Keratinocyte (primary cell): ENCODE measurements at regions not wholly inside any gene's neighbourhood (a gene's known extent, or its start where the extent isn't known, plus 50 kb on each side); places are given as distances from the start of the nearest gene placed in this dataset.

Source experiments
- DNase-seq: peaks from one replicate; pipeline ENCODE4 v3.0.0-alpha.2; 2011; ENCODE audit warnings: low read depth, missing footprints, low spot score
- FAIRE-seq: peaks from 2 replicates; lab custom pipeline; 2011; peaks lifted over from hg19 to GRCh38; lab: Jason Lieb, UNC
- H2AFZ ChIP-seq: 2 replicates; pipeline ENCODE4 v1.6.0; 2012; ENCODE audit warnings: low read length, control low read depth, inconsistent platforms; ENCODE audit not compliant: control insufficient read depth
- H3K27ac ChIP-seq: 2 replicates; pipeline ENCODE4 v1.5.1; 2011; ENCODE audit warnings: low read length; ENCODE audit not compliant: control insufficient read depth, insufficient read depth
- H3K27me3 ChIP-seq: 3 replicates; pipeline ENCODE4 v1.6.0; 2011; ENCODE audit warnings: low read length; ENCODE audit not compliant: control insufficient read depth, insufficient read depth; ENCODE audit errors: extremely low read depth
- H3K36me3 ChIP-seq, 2 experiments: 2 replicates in 1 of 2; 3 replicates in 1 of 2; pipeline ENCODE4 v1.5.1; 2011; ENCODE audit warnings: low read length in 2 of 2, mild to moderate bottlenecking in 1 of 2; ENCODE audit not compliant: control insufficient read depth in 2 of 2, insufficient read depth in 2 of 2; ENCODE audit errors: extremely low read depth in 1 of 2
- H3K4me1 ChIP-seq: 3 replicates; pipeline ENCODE4 v1.5.1; 2011; ENCODE audit warnings: low read length; ENCODE audit not compliant: control insufficient read depth, insufficient read depth; ENCODE audit errors: extremely low read depth
- H3K4me2 ChIP-seq: 3 replicates; pipeline ENCODE4 v1.6.0; 2011; ENCODE audit warnings: low read depth, low read length; ENCODE audit not compliant: control insufficient read depth, insufficient read depth; ENCODE audit errors: extremely low read depth
- H3K4me3 ChIP-seq, 3 experiments: fragments of 200-600 bp in 1 of 3; sonication (generic) in 1 of 3; 2 replicates in 2 of 3; 3 replicates in 1 of 3; pipeline ENCODE4 v1.5.1; 2011 to 2016; ENCODE audit warnings: low read length in 3 of 3, mild to moderate bottlenecking in 3 of 3, control low read depth in 2 of 3, inconsistent platforms in 1 of 3, low read depth in 1 of 3, mixed read lengths in 1 of 3, mixed run types in 1 of 3, moderate library complexity in 1 of 3; ENCODE audit not compliant: control insufficient read depth in 2 of 3, insufficient read depth in 2 of 3; ENCODE audit errors: extremely low read depth in 1 of 3
- H3K79me2 ChIP-seq: 2 replicates; pipeline ENCODE4 v1.6.0; 2012; ENCODE audit warnings: low read length; ENCODE audit not compliant: control insufficient read depth, insufficient read depth
- H3K9ac ChIP-seq: 3 replicates; pipeline ENCODE4 v1.6.0; 2011; ENCODE audit warnings: low read length; ENCODE audit not compliant: control insufficient read depth, insufficient read depth; ENCODE audit errors: extremely low read depth
- H3K9me1 ChIP-seq: 3 replicates; pipeline ENCODE4 v1.6.0; 2011; ENCODE audit warnings: low read length; ENCODE audit not compliant: control insufficient read depth, insufficient read depth; ENCODE audit errors: extremely low read depth
- H3K9me3 ChIP-seq: 2 replicates; pipeline ENCODE4 v1.5.1; 2012; ENCODE audit warnings: low read depth, low read length; ENCODE audit not compliant: control insufficient read depth
- H4K20me1 ChIP-seq: 3 replicates; pipeline ENCODE4 v1.6.0; 2011; ENCODE audit warnings: low read length; ENCODE audit not compliant: control insufficient read depth, insufficient read depth; ENCODE audit errors: extremely low read depth
- CTCF ChIP-seq, 3 experiments: IDR thresholded peaks in 1 of 3; conservative IDR thresholded peaks in 1 of 3; optimal IDR thresholded peaks in 1 of 3; 2 replicates in 2 of 3; 3 replicates in 1 of 3; pipeline versions ENCODE3 to v1.5.1; 2011; ENCODE audit warnings: low read length in 3 of 3, mild to moderate bottlenecking in 3 of 3, moderate library complexity in 2 of 3, control low read depth in 1 of 3, inconsistent platforms in 1 of 3; ENCODE audit not compliant: insufficient read depth in 2 of 3; ENCODE audit errors: extremely low read depth in 1 of 3
- EZH2 ChIP-seq: IDR thresholded peaks from one replicate; pipeline ENCODE4 v1.6.1; 2012; ENCODE audit warnings: inconsistent platforms, mild to moderate bottlenecking, low read length, moderate library complexity
- dilution Hi-C: fragments of 300-500 bp; cut with MboI; formaldehyde crosslinking; loops from one replicate; pipeline ENCODE4 v1.7.0; 2020; ENCODE audit warnings: low sequenced_read_pairs; ENCODE audit not compliant: extremely low pct_ligation_motif_present

GRCh38 chr2:118661179-118661578, 186.3 kb downstream of the EN1 start:
- TF ChIP-seq CTCF (optimal IDR thresholded peaks at IDR 0.05 in 1 of 3, IDR thresholded peaks at IDR 0.05 in 1 of 3, conservative IDR thresholded peaks at IDR 0.05 in 1 of 3; ENCODE audit: extremely low read depth in 1 of 3, insufficient read depth in 2 of 3, low read length in 3 of 3) (peak in 1 of 3 experiments; percentile 6), EZH2 (no peak)
- FAIRE-seq (no peak), DNase-seq (no peak)
- Histone ChIP-seq H3K27me3 (no peaks in the 10 kb centered on the region), H3K9me1 (no peaks in the 10 kb centered on the region), H4K20me1 (no peaks in the 10 kb centered on the region), H3K4me2 (no peak overlapping the region), H3K27ac (no peak overlapping the region), H3K4me1 (no peaks in the 10 kb centered on the region), H3K9ac (no peak overlapping the region), H2AFZ (no peak overlapping the region), H3K79me2 (no peaks in the 10 kb centered on the region), H3K9me3 (no peaks in the 10 kb centered on the region), H3K36me3 (no peaks in the 10 kb centered on the region), H3K4me3 (no peak overlapping the region)
- dilution Hi-C loops = no loop called here

DNA sequence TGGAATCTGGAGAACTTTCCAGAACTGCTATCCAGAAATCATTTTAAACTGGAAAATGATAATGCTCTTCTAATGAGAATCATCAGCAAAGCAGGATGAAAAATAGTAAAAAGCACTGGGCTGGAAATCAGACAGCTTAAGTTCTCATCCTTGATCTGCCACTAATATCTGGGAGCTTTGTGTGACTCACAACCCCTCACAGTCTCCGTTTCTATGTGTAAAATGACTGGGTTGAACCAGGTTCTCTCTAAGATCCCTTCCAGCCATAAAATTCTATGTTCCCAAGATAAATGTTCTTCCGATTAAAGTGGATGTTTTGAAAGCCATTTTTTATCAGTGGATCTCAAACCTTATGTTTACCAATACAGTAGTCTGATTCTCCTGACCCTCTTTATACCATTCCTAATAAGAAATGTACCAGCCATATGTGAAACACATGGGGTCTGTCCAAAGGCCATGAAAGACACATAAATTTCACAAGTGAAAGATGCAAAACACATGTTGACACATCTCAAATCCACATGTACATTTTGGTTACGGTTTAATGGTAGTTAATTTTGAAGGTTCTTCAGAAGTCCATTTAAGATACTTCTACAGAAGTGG, 188.8 kb downstream of the EN1 start:
- Histone ChIP-seq H3K9me3 (no peaks in the 10 kb centered on the region), H3K79me2 (no peaks in the 10 kb centered on the region), H3K4me2 (no peak overlapping the region), H3K9ac (no peak overlapping the region), H3K27ac (no peak overlapping the region), H2AFZ (no peak overlapping the region), H3K4me3 (no peak overlapping the region), H4K20me1 (no peaks in the 10 kb centered on the region), H3K27me3 (no peaks in the 10 kb centered on the region), H3K9me1 (no peaks in the 10 kb centered on the region), H3K4me1 (no peaks in the 10 kb centered on the region), H3K36me3 (no peaks in the 10 kb centered on the region)
- DNase-seq (no peak), FAIRE-seq (no peak)
- dilution Hi-C loops = no loop called here
- TF ChIP-seq CTCF (optimal IDR thresholded peaks at IDR 0.05 in 1 of 3, IDR thresholded peaks at IDR 0.05 in 1 of 3, conservative IDR thresholded peaks at IDR 0.05 in 1 of 3; ENCODE audit: extremely low read depth in 1 of 3, insufficient read depth in 2 of 3, low read length in 3 of 3) (no peak), EZH2 (no peak)
